Esophagus muscularis mucosa (tissue), 3 donors: ENCODE measurements at regions not wholly inside any gene's neighbourhood (a gene's known extent, or its start where the extent isn't known, plus 50 kb on each side); places are given as distances from the start of the nearest gene placed in this dataset.
"Not testable (repeated sequence)": the region's sequence is repeated elsewhere in the genome, so short reads cannot be mapped to it uniquely, and the experiment has no call there.

Source experiments
- POLR2AphosphoS5 ChIP-seq, 2 donors: sonication (generic); formaldehyde crosslinking; IDR thresholded peaks; one replicate each; pipeline ENCODE4 v1.6.1; 2017; ENCODE audit warnings: antibody characterized with exemption in 2 of 2
- TF ChIP-seq, protein P1 (sequence below), 3 experiments: fragments of 200-600 bp in 2 of 3; fragments of 450-650 bp in 1 of 3; sonication (generic) in 2 of 3; IDR thresholded peaks; one replicate each; pipeline ENCODE4 v1.5.1; 2017 to 2019; ENCODE audit warnings: antibody characterized with exemption in 3 of 3, mild to moderate bottlenecking in 2 of 3, moderate library complexity in 1 of 3

DNA sequence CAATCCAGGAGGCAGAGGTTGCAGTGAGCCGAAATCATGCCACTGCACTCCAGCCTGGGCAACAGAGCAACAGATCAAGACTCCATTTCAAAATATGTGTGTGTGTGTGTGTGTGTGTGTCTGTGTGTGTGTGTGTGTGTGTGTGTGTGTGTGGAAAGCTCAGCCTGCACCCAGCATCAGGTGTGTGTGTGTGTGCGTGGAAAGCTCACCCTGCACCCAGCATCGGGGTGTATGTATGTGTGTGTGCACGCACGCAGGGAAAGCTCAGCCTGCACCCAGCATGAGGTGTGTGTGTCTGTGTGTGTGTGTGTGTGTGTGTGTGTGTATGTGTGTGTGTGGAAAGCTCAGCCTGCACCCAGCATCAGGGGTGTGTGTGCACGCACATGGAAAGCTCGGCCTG is 193.8 kb downstream of the MN1 start:
- TF ChIP-seq, protein P1, sequence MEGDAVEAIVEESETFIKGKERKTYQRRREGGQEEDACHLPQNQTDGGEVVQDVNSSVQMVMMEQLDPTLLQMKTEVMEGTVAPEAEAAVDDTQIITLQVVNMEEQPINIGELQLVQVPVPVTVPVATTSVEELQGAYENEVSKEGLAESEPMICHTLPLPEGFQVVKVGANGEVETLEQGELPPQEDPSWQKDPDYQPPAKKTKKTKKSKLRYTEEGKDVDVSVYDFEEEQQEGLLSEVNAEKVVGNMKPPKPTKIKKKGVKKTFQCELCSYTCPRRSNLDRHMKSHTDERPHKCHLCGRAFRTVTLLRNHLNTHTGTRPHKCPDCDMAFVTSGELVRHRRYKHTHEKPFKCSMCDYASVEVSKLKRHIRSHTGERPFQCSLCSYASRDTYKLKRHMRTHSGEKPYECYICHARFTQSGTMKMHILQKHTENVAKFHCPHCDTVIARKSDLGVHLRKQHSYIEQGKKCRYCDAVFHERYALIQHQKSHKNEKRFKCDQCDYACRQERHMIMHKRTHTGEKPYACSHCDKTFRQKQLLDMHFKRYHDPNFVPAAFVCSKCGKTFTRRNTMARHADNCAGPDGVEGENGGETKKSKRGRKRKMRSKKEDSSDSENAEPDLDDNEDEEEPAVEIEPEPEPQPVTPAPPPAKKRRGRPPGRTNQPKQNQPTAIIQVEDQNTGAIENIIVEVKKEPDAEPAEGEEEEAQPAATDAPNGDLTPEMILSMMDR (IDR thresholded peaks at IDR 0.05): not testable (repeated sequence)
- TF ChIP-seq POLR2AphosphoS5 (IDR thresholded peaks at IDR 0.05): not testable (repeated sequence)
